AML-193 (cell line): ENCODE measurements at regions not wholly inside any gene's neighbourhood (a gene's known extent, or its start where the extent isn't known, plus 50 kb on each side); places are given as distances from the start of the nearest gene placed in this dataset.

Experiments used
- DNase-seq, 2 experiments: peaks; one replicate each; lab custom pipeline; 2025; lab: John Stamatoyannopoulos, UW

DNA sequence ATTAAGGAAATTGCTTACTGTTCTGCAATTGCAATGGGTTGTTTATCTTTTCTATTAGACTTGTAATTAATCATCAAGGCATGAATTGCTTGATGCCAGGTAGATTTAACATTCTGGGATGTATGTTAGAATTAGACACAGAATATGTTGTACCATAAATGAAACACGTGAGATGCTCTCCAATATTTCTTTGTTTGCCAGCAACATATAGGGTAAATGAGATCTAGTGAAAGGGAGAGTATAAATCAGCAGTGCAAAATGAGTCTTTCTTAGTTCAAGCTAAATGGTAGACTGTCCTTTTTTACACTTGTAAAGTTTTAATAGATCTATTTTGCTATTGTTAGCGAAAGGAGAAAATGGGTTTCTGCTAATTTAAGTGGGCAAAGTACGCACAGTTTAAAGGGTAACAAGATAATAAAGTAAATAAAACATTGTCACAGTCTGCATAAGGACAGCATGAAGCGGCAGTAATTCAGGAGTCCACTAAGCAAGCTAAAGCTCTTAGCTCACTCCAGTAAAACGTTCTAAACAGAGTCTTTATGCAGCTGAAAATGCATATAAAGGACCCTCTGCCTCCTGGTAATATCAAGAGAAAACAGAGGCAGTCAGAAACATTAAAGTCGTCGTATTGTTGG is 1137.1 kb downstream of the OLFM4 start:
- no peak for DNase-seq

DNA sequence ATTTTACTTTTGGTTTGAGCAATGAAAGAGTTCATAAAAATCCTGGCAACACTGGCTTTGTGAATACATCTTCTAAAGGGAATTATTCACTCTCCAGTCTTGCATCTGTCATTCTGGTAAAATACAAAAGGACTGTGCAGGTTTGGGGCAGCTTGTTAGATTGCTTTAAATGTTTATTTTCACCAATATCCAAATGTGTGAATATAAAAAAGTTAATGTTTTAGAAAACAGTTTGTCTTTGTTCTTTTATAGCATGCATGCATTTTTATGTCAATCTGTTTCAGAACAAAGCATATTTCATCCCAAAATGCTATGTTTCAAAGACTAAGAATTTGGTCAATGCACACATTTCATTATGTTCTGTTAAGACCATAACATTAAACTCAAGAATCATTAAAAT is 1145.4 kb downstream of the OLFM4 start:
- DNase-seq: no peak

DNA sequence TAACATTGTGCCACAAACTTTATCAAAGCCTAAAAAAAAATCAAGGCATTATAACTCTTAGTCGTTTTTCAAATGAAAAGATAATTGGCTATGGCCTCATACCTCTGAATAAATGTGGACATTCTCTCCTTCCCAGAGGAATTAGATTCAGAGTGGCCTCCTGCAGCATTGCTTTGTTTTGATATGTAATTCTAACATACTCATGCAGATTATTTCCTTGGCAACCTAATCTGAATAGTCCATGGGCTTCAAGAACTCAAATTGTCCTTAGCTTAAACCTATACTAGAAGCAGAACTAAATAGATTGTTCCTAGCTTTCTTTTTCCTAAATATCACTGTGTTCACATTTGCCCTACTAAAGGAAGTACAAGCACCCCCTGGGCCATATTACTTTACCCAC is 1146.9 kb downstream of the OLFM4 start:
- DNase-seq: no peak

DNA sequence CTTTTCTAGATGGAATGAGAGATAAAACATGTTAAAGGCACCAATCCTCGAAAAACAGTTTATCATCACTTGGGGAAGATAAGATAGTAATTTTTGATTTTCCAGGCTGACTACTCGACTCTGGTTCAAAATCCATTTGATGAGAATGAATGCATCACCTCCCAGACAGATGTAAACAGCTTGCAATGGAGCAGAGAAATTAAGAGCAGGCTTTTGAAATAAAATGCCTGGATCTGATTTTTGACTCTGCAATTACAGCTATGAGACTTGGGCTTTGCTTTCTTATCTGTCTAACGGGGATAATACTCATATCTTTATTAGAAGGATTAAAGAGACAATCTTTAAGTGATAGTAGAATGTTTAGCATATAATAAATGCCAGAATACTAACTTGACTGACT is 1148.9 kb downstream of the OLFM4 start:
- DNase-seq: no peak

DNA sequence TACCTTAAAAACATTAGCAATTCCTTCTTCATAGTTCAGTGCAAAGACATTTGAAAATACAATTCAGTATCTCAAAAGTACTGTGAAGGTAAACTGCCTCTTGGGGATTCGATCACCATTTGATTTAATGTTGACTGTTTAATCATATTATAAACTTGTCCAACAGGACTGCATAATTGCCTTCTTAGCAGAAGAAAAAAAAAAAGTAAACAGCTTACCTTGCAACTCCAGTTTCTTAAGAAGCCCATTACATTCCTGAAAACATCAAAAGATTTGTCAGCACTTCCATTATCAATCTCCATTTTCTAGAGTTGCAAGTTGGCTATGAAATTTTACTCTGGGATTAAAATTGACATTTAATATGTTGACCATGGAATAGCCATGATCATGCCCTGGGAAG is 1154.6 kb downstream of the OLFM4 start:
- no peak for DNase-seq

DNA sequence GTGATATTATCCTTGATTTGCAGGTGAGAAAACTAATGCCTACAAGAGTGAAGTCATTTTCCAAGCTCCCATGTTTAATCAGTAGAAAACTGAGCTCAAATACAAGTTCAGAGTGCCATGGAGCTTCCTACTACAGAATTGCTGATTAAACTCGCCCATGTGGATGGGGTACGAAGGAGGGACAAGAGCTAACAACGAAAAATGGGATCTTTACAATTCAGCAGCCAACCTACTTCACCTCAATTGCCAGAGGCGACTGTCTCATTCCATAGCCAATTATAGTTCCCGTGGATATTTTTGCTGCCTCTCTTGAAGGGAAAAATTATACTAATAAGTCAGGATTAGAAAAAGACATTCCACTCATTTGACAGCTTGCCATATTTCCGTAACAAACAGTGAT is 1155.1 kb downstream of the OLFM4 start:
- DNase-seq: no peak

DNA sequence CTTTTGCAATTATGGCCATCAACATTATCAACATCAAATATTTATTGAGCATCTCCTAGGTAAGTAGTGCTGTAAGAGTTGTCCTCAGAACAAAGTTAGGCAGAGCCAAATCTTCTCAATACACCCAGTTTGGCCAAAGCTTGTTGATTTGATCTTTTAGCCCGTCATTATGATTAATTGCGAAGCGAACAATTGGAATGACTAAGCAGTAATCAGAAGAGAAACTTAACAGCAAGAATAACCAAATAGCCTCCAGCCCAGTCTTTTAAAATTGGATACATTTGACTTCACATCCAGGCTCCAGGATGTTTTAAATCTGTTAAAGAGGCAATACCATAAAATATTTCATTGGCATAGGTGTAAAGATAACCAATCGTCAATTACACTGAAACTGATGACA is 1156.0 kb downstream of the OLFM4 start:
- no peak for DNase-seq

DNA sequence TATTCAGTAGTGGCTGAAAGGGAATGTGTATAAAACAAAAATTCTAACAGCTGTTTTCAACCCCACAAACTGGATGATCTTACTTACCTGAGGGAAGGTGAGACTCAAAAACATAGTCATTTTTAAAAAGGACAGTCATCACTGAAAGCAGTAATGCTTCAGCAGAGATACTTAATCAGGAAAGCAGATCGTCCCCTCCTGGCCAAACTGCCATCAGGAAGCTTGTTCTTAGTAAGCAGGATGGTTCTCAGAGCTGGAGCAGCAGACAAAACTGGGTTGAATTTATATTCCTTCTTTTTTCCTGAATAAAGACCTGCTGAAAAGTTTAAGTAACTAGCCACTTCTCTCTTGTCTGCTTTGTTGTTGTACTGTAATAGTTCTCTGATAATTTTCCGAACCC is 1156.5 kb downstream of the OLFM4 start:
- DNase-seq: no peak

DNA sequence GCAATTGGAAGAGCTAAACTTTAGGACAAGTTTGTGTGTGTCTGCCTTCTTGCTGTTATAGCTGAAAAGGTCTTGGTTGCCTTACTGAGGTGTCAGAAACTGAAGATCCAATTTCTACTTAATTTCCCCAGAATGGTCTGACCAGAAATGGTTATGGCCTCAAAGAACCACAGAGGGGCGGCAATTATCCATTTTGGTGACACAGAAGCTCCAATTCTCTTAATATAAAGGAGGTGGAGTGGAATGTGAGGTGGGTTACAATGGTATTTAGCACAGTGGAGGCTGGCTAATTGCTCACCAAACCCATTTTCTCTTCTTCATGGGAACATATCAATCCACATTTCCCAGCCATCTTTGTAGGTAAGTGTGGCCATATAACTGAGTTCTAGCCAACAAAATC is 1157.2 kb downstream of the OLFM4 start:
- DNase-seq: peak; percentile 5

DNA sequence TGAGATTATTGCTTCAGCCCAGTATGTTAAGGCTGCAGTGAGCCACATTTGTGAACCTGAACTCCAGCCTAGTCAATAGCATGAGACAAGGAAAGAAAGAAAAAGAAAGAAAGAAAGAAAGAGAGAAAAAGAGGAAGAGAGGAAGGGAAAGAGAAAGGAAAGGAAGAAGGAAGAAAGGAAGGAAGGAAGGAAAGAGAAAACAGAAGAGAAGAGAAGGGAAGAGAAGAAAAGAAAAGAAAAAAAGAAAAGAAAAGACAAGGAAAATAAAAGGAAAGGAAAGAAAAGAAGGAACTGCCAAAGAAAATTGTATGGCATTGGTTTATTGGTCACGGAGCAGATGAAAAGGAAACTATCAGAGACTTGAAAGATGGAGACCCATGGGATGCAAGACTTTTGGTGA is 1158.8 kb downstream of the OLFM4 start:
- no peak for DNase-seq

DNA sequence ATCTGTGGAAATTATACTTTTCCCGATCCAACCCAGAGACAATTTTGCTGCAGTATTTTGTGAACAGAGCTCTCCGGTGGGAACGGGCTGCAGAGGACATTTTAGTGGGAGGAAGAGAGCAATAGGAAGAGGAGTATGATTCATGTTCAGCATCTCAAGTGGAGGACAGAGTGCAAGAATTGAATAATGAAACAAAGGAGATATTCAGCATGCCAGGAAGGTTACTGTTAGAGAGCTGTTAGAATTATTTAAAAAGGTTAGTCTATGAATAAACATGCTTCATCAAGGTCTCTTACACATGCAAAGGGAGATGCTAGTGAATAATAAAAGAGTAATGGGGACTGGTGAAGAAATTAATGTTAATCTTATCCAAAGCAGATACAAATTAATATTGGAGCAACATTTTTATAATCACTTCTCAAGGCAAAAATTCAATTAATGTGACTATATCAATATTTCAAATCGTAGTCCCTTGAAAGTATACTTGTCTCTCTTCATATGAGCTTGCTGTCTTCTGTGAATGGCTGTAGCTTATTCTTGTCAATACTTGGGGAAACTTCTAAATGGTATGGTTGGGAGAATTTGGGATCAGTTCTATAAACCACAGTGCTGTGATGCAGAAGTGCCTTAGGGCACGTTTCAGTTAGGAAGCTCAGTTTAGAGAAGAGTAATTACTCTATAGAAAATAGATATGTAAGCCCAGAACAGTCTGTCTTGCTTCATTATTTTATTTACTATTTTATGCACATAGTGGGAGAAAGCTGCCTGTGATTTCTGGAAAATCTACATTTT is 1165.8 kb downstream of the OLFM4 start:
- DNase-seq: no peak

DNA sequence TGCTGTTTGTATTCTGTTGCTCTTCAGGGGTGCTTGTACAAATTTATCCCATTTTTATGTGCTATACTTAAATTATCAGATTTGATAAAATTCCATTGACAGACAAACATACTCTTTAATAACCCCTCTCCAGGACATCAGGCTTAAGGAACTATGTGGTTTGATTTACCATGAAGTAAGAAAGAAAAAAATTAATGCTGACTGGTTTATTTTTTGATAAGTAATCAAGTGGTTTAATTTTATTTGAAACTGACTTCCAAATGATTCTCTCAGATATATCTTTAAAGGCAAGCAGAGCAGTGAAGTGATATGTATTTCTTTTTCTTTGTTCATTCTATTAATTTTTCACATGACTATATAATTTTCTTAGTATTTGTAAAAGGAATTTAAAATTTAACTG is 1168.1 kb downstream of the OLFM4 start:
- no peak for DNase-seq

DNA sequence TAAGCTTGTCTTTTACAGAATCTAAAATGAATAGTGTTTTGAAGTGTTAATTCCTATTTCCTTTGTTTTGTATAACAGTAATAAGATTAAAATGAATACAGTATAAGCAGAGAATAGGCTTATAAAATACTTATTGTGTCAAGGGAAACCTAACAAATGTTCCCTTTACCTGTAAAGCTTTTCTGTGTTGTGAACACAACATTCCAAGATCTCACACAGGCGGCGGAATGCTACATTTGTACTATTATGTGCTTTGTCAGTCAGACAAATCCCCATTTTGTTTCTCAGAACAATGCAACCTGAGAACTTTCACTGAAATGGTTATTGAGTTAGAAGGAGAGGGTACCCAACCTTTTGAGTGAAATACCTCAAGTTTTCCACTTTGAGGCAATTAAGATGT is 1170.3 kb downstream of the OLFM4 start:
- no peak for DNase-seq

DNA sequence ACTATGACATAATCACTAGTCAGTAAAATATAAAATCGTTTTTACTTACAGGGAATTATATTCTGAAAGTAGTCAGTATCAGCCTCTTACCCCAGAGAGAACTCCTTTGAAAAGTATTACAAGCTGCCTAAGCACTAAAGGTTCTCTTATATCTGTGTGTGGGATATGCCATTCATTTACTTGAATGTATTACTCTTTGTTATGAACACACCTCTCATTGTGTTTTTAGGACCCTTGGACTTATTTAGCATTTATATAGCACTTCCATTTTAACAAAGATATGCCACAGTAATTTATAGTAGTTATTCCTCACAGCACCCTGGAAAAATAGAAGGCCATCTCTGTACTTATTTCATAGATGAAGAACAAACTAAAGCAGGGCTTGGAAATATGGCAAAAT is 1178.0 kb downstream of the OLFM4 start:
- no peak for DNase-seq

DNA sequence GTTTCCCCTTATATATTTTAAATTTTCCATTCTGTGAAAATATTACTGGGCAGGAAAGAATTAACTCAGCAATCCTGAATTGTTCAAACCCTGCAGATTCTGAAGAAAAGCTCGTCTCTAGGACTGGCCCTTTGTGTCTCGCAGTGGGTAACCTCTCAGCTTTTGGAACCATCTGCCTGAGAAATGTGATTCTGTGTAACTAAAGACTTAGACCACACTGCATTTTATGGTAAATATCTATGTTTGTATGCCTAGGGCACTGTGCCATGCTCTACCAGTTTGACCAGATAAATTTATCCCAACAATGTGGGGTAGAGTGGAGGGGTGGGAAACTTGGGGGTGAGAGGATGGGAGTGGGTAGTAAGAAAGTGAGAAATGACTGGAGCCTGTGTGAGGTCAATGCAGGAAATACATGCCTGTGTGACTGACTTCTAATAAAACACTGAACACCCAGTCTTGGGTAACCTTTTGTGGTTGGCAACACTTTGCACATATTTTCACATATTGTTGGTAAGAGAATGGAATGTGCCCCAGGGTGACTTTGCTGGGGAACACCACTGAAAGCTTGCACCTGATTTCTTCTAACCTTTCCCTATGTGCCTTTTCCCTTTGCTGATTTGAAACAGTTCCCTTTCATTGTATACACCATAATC is 1181.9 kb downstream of the OLFM4 start:
- DNase-seq: no peak

DNA sequence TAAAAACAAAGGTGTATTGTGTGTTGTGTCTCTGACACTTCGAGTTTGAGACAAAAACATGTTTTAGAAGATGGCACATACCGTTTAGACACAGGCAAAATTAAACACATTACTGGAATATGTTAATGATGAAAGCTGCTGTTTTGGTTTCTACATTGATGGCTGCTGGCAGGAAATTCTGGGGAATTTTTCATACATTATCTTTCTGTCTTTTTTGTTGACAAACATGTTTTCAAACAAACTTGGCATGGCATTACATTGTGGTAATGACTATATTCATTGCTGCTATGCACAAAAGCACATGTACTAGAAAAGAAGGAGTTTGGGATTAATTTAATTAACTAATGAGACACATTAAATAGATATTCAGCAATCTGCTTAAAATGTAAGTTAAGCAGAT is 1187.6 kb downstream of the OLFM4 start:
- DNase-seq: no peak

DNA sequence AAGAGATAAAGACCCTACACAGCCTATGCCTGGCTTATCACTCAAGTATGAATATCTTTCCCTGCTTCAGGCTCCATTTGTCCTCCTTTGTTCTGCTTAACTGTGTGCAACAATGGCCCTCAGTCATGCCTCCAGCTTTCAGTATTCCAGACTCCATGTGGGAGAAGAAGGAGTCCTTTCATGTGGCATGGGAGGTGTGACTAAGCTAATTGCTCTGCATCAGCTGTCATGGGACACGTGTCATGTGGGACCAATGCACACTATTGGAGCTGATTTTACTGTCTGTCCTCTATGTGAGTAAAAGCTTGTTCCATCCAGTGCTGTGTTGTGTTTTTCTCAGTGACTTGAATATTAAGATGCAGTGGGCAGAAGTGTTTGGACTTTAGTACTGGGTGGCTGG is 1198.3 kb downstream of the OLFM4 start:
- DNase-seq: no peak

DNA sequence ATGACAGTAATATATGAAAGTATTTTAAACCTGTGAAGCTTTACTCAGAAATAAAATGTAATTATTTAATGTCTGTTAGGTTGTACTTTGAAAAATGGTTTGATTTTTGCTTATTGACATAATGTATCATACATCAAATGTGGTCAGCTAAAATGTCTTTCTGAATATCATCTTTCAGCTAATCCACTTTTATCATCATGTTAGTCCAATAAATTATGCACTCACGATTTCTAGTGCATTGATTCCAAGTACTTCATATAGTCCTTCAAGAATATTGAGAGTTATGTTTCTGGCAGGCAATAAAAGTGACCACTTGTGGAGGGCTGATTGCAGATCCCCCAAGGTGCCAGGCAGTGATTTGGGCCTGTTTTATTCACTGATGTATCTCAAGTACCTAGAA is 1204.1 kb downstream of the OLFM4 start:
- no peak for DNase-seq

DNA sequence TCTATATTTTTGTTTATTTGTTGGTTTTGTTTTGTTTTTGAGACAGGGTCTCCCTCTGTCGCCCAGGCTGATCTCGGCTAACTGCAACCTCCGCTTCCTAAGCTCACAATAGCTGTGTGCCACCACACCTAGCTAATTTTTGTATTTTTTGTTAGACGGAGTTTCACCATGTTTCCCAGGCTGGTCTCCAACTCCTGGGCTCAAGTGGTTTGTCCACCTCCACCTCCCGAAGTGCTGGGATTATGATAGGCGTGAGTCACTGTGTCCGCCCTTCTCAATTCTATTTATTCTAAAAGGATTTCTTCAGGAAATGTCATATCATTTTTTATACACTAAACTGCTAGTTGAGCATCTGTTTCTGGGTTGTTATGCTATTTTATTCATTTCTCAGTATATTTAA is 1206.0 kb downstream of the OLFM4 start:
- DNase-seq: no peak

DNA sequence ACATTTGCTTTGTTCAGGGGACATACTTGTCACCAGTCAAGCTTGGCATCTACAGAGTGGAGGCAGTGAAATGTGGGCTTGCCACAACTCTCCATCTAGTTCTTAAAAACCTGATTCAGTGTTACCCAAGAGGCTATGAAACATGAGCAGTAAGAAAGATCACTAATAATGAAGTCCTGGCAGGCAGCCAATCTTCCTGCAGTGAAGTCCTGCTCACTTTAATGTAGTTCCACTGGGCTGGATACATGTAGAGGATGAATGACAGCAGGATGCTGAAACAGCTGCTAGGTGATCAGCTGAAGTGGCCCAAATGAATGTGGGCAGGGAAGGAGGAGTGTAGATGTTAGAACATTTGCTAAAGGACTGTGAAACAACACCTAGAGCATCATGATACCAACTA is 1213.1 kb downstream of the OLFM4 start:
- DNase-seq: no peak

DNA sequence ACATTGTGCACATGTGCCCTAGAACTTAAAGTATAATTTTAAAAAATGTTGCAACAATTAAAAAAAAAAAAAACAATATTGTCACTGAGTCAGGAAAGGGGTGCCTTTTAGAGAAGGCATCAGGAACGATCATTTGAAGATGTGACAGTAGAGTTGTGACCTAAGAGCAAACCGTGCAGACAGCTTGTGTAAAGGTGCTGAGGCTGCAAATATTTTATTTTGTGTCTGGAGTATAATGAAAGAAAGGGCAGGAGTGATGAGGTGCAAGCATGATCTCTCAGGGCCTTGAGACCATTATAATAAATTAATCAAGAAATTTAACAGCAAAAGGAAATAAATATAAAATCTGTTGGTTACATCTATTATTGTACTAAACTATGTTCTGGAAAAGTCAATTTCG is 1219.7 kb downstream of the OLFM4 start:
- no peak for DNase-seq

DNA sequence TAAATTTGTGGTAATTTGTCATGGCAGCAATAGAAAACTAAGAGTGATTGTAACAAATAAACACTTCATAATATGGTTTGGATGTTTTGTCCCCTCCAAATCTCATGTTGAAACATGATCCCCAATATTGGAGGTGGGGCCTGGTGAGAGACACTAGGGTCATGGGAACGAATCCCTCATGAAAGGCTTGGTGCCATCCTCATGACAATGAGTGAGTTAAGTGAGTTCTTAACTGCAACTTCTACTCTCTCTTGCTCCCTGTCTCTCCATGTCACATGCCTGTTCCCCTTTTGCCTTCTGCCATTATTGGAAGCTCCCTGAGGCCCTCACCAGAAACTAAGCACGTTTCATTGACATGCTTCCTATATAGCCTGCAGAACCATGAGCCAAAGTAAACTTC is 1233.2 kb downstream of the OLFM4 start:
- DNase-seq: no peak

DNA sequence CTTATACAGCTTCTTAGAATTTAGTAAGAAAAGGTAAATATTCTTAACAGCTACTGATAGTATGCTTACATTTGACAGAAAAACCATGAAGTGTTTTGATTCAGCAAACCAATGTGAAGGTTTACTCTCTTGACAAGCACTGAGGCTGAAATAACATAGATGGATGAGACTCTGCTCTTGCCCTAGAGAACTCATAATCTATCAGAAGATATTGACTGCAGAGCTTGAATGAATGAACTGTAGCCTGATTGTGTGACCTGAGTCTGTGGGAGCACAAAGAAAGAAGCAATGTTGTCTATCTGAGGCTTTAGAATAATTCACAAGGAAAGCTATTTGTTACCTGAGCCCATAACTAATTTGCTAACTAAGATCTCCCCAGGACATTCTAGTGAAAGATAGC is 1235.3 kb downstream of the OLFM4 start:
- DNase-seq: no peak
